HEK293 (cell line): ENCODE measurements at regions not wholly inside any gene's neighbourhood (a gene's known extent, or its start where the extent isn't known, plus 50 kb on each side); places are given as distances from the start of the nearest gene placed in this dataset.
A peak's percentile ranks its signal among the peaks of the same experiment; 100 is the strongest.

Source experiments
- BCL6B ChIP-seq: fragments of 450-650 bp; formaldehyde crosslinking; IDR thresholded peaks from 2 replicates; pipeline ENCODE4 v1.5.1; 2017; ENCODE audit warnings: missing biosample characterization, missing genetic modification characterization
- GLIS2 ChIP-seq: fragments of 450-650 bp; formaldehyde crosslinking; IDR thresholded peaks from 2 replicates; pipeline ENCODE4 v1.5.1; 2016; ENCODE audit warnings: missing biosample characterization, missing genetic modification characterization
- HIC1 ChIP-seq: fragments of 450-650 bp; formaldehyde crosslinking; IDR thresholded peaks from 2 replicates; pipeline ENCODE4 v1.5.1; 2016; ENCODE audit warnings: missing biosample characterization, missing genetic modification characterization
- HOXD13 ChIP-seq: sonication (generic); formaldehyde crosslinking; IDR thresholded peaks from 2 replicates; pipeline ENCODE4 v1.8.0; 2022; ENCODE audit warnings: missing genetic modification reagents, borderline replicate concordance
- IKZF3 ChIP-seq: fragments of 450-650 bp; IDR thresholded peaks from 2 replicates; pipeline ENCODE4 v1.5.0; 2018; ENCODE audit warnings: missing biosample characterization, mild to moderate bottlenecking, missing genetic modification characterization, moderate library complexity
- KLF10 ChIP-seq: fragments of 450-650 bp; IDR thresholded peaks from 2 replicates; pipeline ENCODE4 v1.5.1; 2018; ENCODE audit warnings: missing biosample characterization, mild to moderate bottlenecking, missing genetic modification characterization
- PRDM2 ChIP-seq: fragments of 450-650 bp; formaldehyde crosslinking; IDR thresholded peaks from 2 replicates; pipeline ENCODE4 v1.5.1; 2016; ENCODE audit warnings: missing biosample characterization, missing genetic modification characterization, borderline replicate concordance
- SETDB1 ChIP-seq: IDR thresholded peaks from one replicate; pipeline ENCODE4 v1.6.1; 2017; ENCODE audit warnings: mild to moderate bottlenecking, low read length, moderate library complexity, mixed read lengths; ENCODE audit not compliant: insufficient read length
- SP7 ChIP-seq: fragments of 450-650 bp; formaldehyde crosslinking; IDR thresholded peaks from 2 replicates; pipeline ENCODE4 v1.5.1; 2016; ENCODE audit warnings: missing biosample characterization, missing genetic modification characterization
- TRIM28 ChIP-seq: IDR thresholded peaks from 2 replicates; pipeline ENCODE4 v1.6.1; 2011; ENCODE audit warnings: low read length, control low read depth, borderline replicate concordance
- ZBTB44 ChIP-seq: fragments of 450-650 bp; IDR thresholded peaks from 2 replicates; pipeline ENCODE4 v1.5.1; 2018; ENCODE audit warnings: missing biosample characterization, mild to moderate bottlenecking, missing genetic modification characterization
- ZFP69B ChIP-seq: fragments of 450-650 bp; formaldehyde crosslinking; IDR thresholded peaks from 2 replicates; pipeline ENCODE4 v1.5.1; 2016; ENCODE audit warnings: missing biosample characterization, missing genetic modification characterization
- ZNF132 ChIP-seq: fragments of 450-650 bp; formaldehyde crosslinking; IDR thresholded peaks from 2 replicates; pipeline ENCODE4 v1.5.1; 2017; ENCODE audit warnings: missing biosample characterization, missing genetic modification characterization, borderline replicate concordance
- ZNF202 ChIP-seq: fragments of 450-650 bp; formaldehyde crosslinking; IDR thresholded peaks from 2 replicates; pipeline ENCODE4 v1.5.1; 2016; ENCODE audit warnings: missing biosample characterization, missing genetic modification characterization, borderline replicate concordance
- ZNF23 ChIP-seq: fragments of 450-650 bp; formaldehyde crosslinking; IDR thresholded peaks from 2 replicates; pipeline ENCODE4 v1.5.1; 2016; ENCODE audit warnings: missing biosample characterization, missing genetic modification characterization, borderline replicate concordance
- ZNF239 ChIP-seq: fragments of 450-650 bp; formaldehyde crosslinking; IDR thresholded peaks from 2 replicates; pipeline ENCODE4 v1.5.1; 2016; ENCODE audit warnings: missing biosample characterization, missing genetic modification characterization
- ZNF266 ChIP-seq: fragments of 450-650 bp; formaldehyde crosslinking; IDR thresholded peaks from 2 replicates; pipeline ENCODE4 v1.5.1; 2016; ENCODE audit warnings: missing biosample characterization, missing genetic modification characterization, low read depth
- ZNF398 ChIP-seq: fragments of 450-650 bp; formaldehyde crosslinking; IDR thresholded peaks from 2 replicates; pipeline ENCODE4 v1.5.1; 2017; ENCODE audit warnings: missing biosample characterization, missing genetic modification characterization
- ZNF416 ChIP-seq: fragments of 450-650 bp; formaldehyde crosslinking; IDR thresholded peaks from 2 replicates; pipeline ENCODE4 v1.5.1; 2016; ENCODE audit warnings: missing biosample characterization, missing genetic modification characterization
- ZNF501 ChIP-seq: fragments of 450-650 bp; formaldehyde crosslinking; IDR thresholded peaks from 2 replicates; pipeline ENCODE4 v1.5.1; 2016; ENCODE audit warnings: missing biosample characterization, missing genetic modification characterization
- ZNF555 ChIP-seq: fragments of 450-650 bp; formaldehyde crosslinking; conservative IDR thresholded peaks from 2 replicates; pipeline ENCODE4 v1.5.1; 2017; ENCODE audit warnings: missing biosample characterization, mild to moderate bottlenecking, missing genetic modification characterization, inconsistent platforms
- ZNF76 ChIP-seq: fragments of 450-650 bp; formaldehyde crosslinking; IDR thresholded peaks from 2 replicates; pipeline ENCODE4; 2016; ENCODE audit warnings: low read depth, missing biosample characterization, missing genetic modification characterization, borderline replicate concordance
- ZNF785 ChIP-seq: fragments of 450-650 bp; formaldehyde crosslinking; IDR thresholded peaks from 2 replicates; pipeline ENCODE4 v1.5.1; 2016; ENCODE audit warnings: missing biosample characterization, missing genetic modification characterization
- ZNF791 ChIP-seq: fragments of 450-650 bp; formaldehyde crosslinking; IDR thresholded peaks from 2 replicates; pipeline ENCODE4 v1.5.1; 2016; ENCODE audit warnings: missing biosample characterization, missing genetic modification characterization
- ZNF830 ChIP-seq: fragments of 450-650 bp; IDR thresholded peaks from 2 replicates; pipeline ENCODE4 v1.5.0; 2018; ENCODE audit warnings: missing biosample characterization, missing genetic modification characterization, low read depth, mild to moderate bottlenecking, moderate library complexity
- ZSCAN23 ChIP-seq: fragments of 450-650 bp; formaldehyde crosslinking; IDR thresholded peaks from 2 replicates; pipeline ENCODE4 v1.5.1; 2016; ENCODE audit warnings: missing biosample characterization, missing genetic modification characterization
- ZSCAN5A ChIP-seq: fragments of 450-650 bp; formaldehyde crosslinking; IDR thresholded peaks from 2 replicates; pipeline ENCODE4 v1.5.1; 2016; ENCODE audit warnings: missing biosample characterization, missing genetic modification characterization

- TF ChIP-seq PRDM2 (tag by site-specific recombination) (no peak), ZNF501 (tag by site-specific recombination) (no peak), HOXD13 (CRISPR knock-in tag) (no peak), ZNF266 (tag by site-specific recombination) (no peak), ZSCAN5A (tag by site-specific recombination) (no peak), ZNF785 (tag by site-specific recombination) (no peak), ZNF398 (tag by site-specific recombination) (peak; percentile 81), KLF10 (tag by site-specific recombination) (no peak), BCL6B (tag by site-specific recombination) (no peak), ZNF23 (tag by site-specific recombination) (no peak), GLIS2 (tag by site-specific recombination) (no peak), ZFP69B (tag by site-specific recombination) (peak; percentile 52; the same call in 1 of the 2 replicates), ZSCAN23 (tag by site-specific recombination) (0 out of 2 replicates have a peak, but pooled peaks have one; percentile 49), ZNF202 (tag by site-specific recombination) (no peak), ZNF830 (tag by site-specific recombination) (no peak), SP7 (peak; percentile 99), HIC1 (tag by site-specific recombination) (peak; percentile 80), ZNF239 (tag by site-specific recombination) (no peak), ZNF132 (tag by site-specific recombination) (no peak), IKZF3 (tag by site-specific recombination) (0 out of 2 replicates have a peak, but pooled peaks have one; percentile 19), SETDB1 (no peak), ZNF76 (tag by site-specific recombination) (no peak), ZNF791 (tag by site-specific recombination) (no peak), ZNF416 (tag by site-specific recombination) (no peak), ZBTB44 (tag by site-specific recombination) (no peak), TRIM28 (peak; percentile 87), ZNF555 (tag by site-specific recombination) (no peak)
These were observed 419.8 kb upstream of the TRIB2 start (continued) for GRCh38 chr2:12296915-12297314.
